RWPE2 (cell line): ENCODE measurements at regions not wholly inside any gene's neighbourhood (a gene's known extent, or its start where the extent isn't known, plus 50 kb on each side); places are given as distances from the start of the nearest gene placed in this dataset.

ENCODE experiments used
- ATAC-seq: fragments of 200-7000 bp; cut with Tn5 transposase; 3 replicates; pipeline ENCODE4 v1.9.1; 2021; ENCODE audit warnings: low read depth
- DNase-seq: peaks from one replicate; pipeline ENCODE4 v3.0.0-alpha.2; 2020; ENCODE audit warnings: low spot score
- H3K27ac ChIP-seq: fragments of 450-650 bp; 2 replicates; pipeline ENCODE4 v1.5.1; 2017; ENCODE audit warnings: mild to moderate bottlenecking; ENCODE audit not compliant: poor library complexity, severe bottlenecking
- H3K27me3 ChIP-seq: fragments of 250-450 bp; sonication (Bioruptor Pico); 2 replicates; pipeline ENCODE4 v1.5.1; 2021; ENCODE audit warnings: mild to moderate bottlenecking, moderate library complexity; ENCODE audit not compliant: insufficient read depth, poor library complexity, severe bottlenecking
- H3K36me3 ChIP-seq: fragments of 250-450 bp; sonication (Bioruptor Pico); 2 replicates; pipeline ENCODE4 v1.5.1; 2020; ENCODE audit warnings: low read depth, mild to moderate bottlenecking, moderate library complexity
- H3K4me1 ChIP-seq: fragments of 250-450 bp; sonication (Bioruptor Pico); 2 replicates; pipeline ENCODE4 v1.5.1; 2021; ENCODE audit warnings: mild to moderate bottlenecking, moderate library complexity; ENCODE audit not compliant: insufficient read depth, poor library complexity, severe bottlenecking
- H3K4me3 ChIP-seq: fragments of 250-450 bp; sonication (Bioruptor Pico); 2 replicates; pipeline ENCODE4 v1.5.1; 2021; ENCODE audit warnings: mild to moderate bottlenecking, moderate library complexity; ENCODE audit not compliant: severe bottlenecking
- H3K9me3 ChIP-seq: fragments of 250-450 bp; sonication (Bioruptor Pico); 2 replicates; pipeline ENCODE4 v1.5.1; 2021; ENCODE audit warnings: mild to moderate bottlenecking, moderate library complexity; ENCODE audit not compliant: severe bottlenecking
- TF ChIP-seq, protein P1 (sequence below): fragments of 450-650 bp; IDR thresholded peaks from one replicate; pipeline ENCODE4 v1.5.1; 2017; ENCODE audit warnings: mild to moderate bottlenecking, moderate library complexity; ENCODE audit not compliant: poor library complexity, severe bottlenecking

DNA sequence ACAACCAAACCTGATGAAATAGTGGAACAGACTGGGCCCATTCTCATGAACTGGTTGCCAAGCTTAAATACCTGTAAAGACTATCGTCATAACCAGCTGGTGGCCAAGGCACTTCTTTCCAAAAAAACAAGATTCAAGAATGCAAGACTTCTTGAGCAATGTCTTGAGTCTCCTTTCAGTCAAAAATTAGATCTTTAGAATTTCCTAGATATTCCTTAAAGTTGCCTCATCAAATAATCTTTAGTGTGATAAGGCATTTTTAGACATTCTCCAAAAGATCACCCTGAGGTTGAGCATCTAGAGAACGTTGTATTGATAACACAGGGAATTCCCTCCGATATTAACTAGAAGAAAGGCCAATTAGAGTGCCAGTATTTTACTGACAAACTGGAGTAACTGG, 236.4 kb upstream of the MEX3C start:
- Histone ChIP-seq H3K4me1 (peaks cover 2% of the 10 kb centered on the region), H3K4me3 (no peak overlapping the region), H3K9me3 (no peaks in the 10 kb centered on the region), H3K36me3 (no peaks in the 10 kb centered on the region), H3K27me3 (no peaks in the 10 kb centered on the region), H3K27ac (no peak overlapping the region)
- no peak for ATAC-seq
- DNase-seq = no peak
- TF ChIP-seq, protein P1, sequence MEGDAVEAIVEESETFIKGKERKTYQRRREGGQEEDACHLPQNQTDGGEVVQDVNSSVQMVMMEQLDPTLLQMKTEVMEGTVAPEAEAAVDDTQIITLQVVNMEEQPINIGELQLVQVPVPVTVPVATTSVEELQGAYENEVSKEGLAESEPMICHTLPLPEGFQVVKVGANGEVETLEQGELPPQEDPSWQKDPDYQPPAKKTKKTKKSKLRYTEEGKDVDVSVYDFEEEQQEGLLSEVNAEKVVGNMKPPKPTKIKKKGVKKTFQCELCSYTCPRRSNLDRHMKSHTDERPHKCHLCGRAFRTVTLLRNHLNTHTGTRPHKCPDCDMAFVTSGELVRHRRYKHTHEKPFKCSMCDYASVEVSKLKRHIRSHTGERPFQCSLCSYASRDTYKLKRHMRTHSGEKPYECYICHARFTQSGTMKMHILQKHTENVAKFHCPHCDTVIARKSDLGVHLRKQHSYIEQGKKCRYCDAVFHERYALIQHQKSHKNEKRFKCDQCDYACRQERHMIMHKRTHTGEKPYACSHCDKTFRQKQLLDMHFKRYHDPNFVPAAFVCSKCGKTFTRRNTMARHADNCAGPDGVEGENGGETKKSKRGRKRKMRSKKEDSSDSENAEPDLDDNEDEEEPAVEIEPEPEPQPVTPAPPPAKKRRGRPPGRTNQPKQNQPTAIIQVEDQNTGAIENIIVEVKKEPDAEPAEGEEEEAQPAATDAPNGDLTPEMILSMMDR = no peak

DNA sequence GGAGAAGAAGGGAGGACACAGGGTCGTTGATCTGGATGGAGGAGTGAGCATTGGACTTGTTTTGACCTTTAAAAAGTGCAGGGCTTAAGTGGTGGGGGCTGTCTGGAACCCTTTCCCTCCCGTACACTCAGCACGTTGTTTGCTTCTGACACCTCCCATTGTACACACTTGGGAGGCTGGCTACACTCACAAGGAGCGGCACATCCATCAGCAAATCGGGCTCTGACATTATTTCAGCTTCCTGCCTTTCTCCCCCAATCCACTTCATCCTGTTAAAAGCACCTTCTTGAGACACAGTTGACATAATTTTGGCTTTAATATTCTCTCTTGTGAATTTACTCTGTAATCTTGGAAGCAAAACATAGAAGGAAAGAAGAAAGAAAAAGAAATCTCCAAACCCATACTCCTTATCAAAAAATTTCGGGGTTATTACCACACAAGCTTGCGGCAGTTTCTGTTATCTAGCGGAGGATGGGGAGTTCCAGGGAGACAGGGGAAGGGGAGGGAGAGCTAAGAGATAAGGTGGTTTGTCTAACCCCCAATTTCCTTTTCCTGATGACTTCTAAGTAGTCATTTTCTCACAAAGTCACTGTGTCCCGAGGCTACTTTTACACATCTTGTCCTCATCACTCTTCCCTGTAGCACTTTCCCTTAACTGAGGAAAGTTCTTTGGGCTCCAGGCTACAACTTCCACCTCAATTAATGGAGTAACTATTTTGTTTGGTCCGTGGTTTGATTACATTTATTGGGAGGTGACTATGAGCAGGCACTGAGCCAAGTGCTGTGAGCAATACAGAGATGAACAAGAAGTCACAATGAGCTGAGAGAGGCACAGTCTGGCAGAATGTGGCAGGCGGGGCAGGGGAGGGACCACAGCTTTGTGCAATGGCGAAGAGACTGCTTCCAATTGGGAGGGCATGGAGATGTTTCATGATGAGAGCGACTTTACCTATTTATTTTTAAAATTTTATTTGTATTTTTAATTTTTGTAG, 240.1 kb upstream of the MEX3C start:
- Histone ChIP-seq H3K4me3 (no peak overlapping the region), H3K4me1 (no peaks in the 10 kb centered on the region), H3K9me3 (no peaks in the 10 kb centered on the region), H3K27ac (no peak overlapping the region), H3K36me3 (no peaks in the 10 kb centered on the region), H3K27me3 (no peaks in the 10 kb centered on the region)
- ATAC-seq = peak; percentile 57; the same call in 2 of the 3 replicates
- TF ChIP-seq, protein P1 = no peak
- no peak for DNase-seq

DNA sequence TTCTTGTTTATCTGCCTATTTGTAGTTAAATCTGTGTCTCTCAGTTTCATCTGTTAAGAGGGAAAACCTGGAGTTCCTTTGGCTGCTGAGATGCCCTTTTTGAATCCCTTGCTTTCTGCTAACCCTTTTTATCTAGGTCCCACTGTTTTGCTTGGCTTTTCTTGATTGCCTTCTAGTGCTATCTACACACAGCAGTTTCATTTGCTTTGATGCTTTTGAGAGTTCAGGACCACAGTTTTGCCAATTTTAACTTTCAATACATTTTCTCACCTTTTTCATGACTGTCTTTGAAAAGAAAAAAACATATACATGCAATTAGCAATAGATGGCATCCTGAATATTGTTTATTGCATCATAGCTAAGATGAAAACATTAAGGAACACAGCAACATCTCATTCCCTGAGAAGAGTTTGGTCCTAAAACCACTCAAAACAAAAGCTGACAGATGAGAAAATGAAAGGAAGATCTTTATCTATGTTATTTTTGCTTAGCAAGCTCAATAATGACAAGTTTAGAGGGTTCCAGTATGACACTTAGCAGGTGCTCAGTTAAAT, 241.4 kb upstream of the MEX3C start:
- H3K9me3 ChIP-seq = no peaks in the 10 kb centered on the region
- TF ChIP-seq, protein P1 = no peak
- no peaks in the 10 kb centered on the region for H3K27me3 ChIP-seq
- H3K27ac ChIP-seq = no peak overlapping the region
- DNase-seq = no peak
- no peak for ATAC-seq
- no peaks in the 10 kb centered on the region for H3K36me3 ChIP-seq
- H3K4me1 ChIP-seq = no peaks in the 10 kb centered on the region
- H3K4me3 ChIP-seq = no peak overlapping the region

DNA sequence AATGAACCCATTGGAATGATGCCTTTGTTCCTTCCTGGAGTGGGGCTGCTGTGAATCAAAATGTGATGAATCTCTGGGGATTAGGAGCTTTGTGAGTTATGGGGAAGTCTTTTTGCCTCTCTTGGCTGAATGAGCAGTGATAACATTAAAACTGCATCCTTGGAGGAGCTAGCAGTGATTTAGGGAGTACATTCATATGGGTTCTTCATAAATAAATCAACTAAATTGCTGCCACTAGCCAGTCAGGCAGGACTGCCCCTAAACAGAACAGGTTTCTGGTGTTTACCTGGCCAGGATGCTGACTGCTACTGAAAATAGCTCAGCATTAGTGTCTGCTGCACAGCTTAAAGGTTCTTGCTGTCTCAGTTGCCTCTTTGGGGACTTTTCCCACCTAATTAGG, 244.5 kb upstream of the MEX3C start:
- Histone ChIP-seq H3K4me3 (no peak overlapping the region), H3K27ac (no peak overlapping the region), H3K4me1 (no peaks in the 10 kb centered on the region), H3K36me3 (no peaks in the 10 kb centered on the region), H3K9me3 (no peaks in the 10 kb centered on the region), H3K27me3 (no peaks in the 10 kb centered on the region)
- ATAC-seq (no peak), DNase-seq (no peak)
- TF ChIP-seq, protein P1 = no peak
